SU-DHL-6 (cell line): ENCODE measurements at regions not wholly inside any gene's neighbourhood (a gene's known extent, or its start where the extent isn't known, plus 50 kb on each side); places are given as distances from the start of the nearest gene placed in this dataset.

Source experiments
- H2AFZ ChIP-seq: fragments of 200-600 bp; sonication (generic); 2 replicates; pipeline ENCODE4 v1.6.1; 2014; ENCODE audit warnings: low read depth, mild to moderate bottlenecking, moderate library complexity, mixed read lengths, antibody characterized with exemption, low read length; ENCODE audit not compliant: severe bottlenecking
- H3F3A ChIP-seq: fragments of 200-600 bp; shearing (Covaris generic); 2 replicates; pipeline ENCODE4 v1.6.0; 2016; ENCODE audit warnings: antibody characterized with exemption, mild to moderate bottlenecking; ENCODE audit not compliant: insufficient read depth
- H3K27ac ChIP-seq: fragments of 200-600 bp; sonication (generic); 2 replicates; pipeline ENCODE4 v1.5.1; 2016; ENCODE audit warnings: low read depth, mild to moderate bottlenecking, low read length, moderate library complexity, mixed read lengths
- H3K27me3 ChIP-seq: fragments of 200-600 bp; sonication (generic), shearing (Covaris generic); 2 replicates; pipeline ENCODE4 v1.6.0; 2014; ENCODE audit warnings: mild to moderate bottlenecking, low read length
- H3K36me3 ChIP-seq: fragments of 200-600 bp; sonication (generic); 2 replicates; pipeline ENCODE4 v1.6.1; 2014; ENCODE audit warnings: mild to moderate bottlenecking, low read length, mixed read lengths
- H3K4me2 ChIP-seq: fragments of 300-600, 200-600 bp; shearing (Covaris generic), sonication (generic); 2 replicates; pipeline ENCODE4 v1.6.0; 2014; ENCODE audit warnings: low read length, low read depth, mild to moderate bottlenecking; ENCODE audit not compliant: poor library complexity, severe bottlenecking
- H3K4me3 ChIP-seq: fragments of 200-600 bp; sonication (generic); 2 replicates; pipeline ENCODE4 v1.5.1; 2014; ENCODE audit warnings: antibody characterized with exemption, low read length, mild to moderate bottlenecking, mixed read lengths; ENCODE audit not compliant: insufficient read depth, poor library complexity, severe bottlenecking
- H3K79me2 ChIP-seq: fragments of 200-600 bp; sonication (generic); 2 replicates; pipeline ENCODE4 v1.6.1; 2014; ENCODE audit warnings: mild to moderate bottlenecking, low read length, moderate library complexity; ENCODE audit not compliant: insufficient read depth
- H3K9ac ChIP-seq: fragments of 200-600 bp; sonication (generic); 2 replicates; pipeline ENCODE4 v1.7.0; 2014; ENCODE audit warnings: mild to moderate bottlenecking, low read length
- H3K9me2 ChIP-seq: fragments of 200-600 bp; sonication (generic); replicated peaks from 2 replicates; pipeline ENCODE4 v1.6.1; 2014; ENCODE audit warnings: low read length; ENCODE audit not compliant: insufficient read depth
- H3K9me3 ChIP-seq: fragments of 200-600 bp; sonication (generic); 2 replicates; pipeline ENCODE4 v1.6.1; 2014; ENCODE audit warnings: low read length, mixed read lengths; ENCODE audit not compliant: insufficient read depth
- H4K20me1 ChIP-seq: fragments of 200-600 bp; sonication (generic); 2 replicates; pipeline ENCODE4 v1.6.1; 2014; ENCODE audit warnings: low read depth, mild to moderate bottlenecking, antibody characterized with exemption, low read length, moderate library complexity, mixed read lengths
- EZH2phosphoT487 ChIP-seq: fragments of 200-600 bp; sonication (generic), shearing (Covaris generic); conservative IDR thresholded peaks from 2 replicates; pipeline ENCODE4 v1.6.1; 2018; ENCODE audit warnings: mild to moderate bottlenecking, antibody characterized with exemption, low read length, moderate library complexity, mixed read lengths
- TF ChIP-seq, protein P1 (sequence below): fragments of 200-600 bp; sonication (generic); IDR thresholded peaks from one replicate; pipeline ENCODE4 v1.5.1; 2017; ENCODE audit warnings: antibody characterized with exemption, mild to moderate bottlenecking, low read length, moderate library complexity; ENCODE audit not compliant: insufficient read depth, poor library complexity, severe bottlenecking

DNA sequence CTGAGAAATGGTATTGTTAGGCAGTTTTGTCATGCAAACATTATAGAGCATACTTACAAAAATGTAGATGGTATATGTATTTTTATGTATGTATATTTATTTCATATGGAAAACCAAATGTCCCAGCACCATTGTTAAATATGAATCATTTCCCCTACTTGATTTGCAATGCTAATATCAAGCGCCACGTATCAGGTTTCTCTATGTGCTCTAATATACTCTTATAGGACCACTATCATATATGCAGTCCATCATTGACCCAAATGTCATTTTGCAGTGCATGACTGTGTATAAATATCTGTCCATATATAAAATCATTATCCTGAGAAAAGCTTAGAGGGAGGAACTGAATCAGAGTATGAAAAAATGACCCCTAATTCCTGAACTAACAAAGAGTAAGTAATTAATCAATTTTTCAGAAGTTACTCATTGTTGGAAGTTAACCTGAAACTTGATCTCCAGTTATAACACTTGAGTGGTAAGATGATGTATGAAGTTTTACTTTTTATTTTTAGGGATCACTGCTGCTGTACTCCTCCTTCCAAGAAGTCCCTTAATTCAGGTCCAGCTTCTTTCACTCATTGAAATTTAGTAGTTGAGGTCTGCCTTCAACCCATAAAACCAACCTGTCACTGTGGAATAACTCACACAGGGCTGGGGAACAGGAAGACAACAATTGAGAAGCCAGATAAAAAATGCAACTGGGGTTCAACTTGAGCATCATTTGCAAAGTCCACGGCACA lies 134.8 kb upstream of the LDB2 start:
- Histone ChIP-seq H4K20me1 (no peaks in the 10 kb centered on the region), H2AFZ (no peak overlapping the region), H3K9ac (no peak overlapping the region), H3F3A (no peaks in the 10 kb centered on the region), H3K9me3 (no peaks in the 10 kb centered on the region), H3K79me2 (no peaks in the 10 kb centered on the region), H3K36me3 (no peaks in the 10 kb centered on the region), H3K4me3 (no peak overlapping the region), H3K27ac (no peak overlapping the region), H3K4me2 (no peak overlapping the region), H3K9me2 (no peaks in the 10 kb centered on the region), H3K27me3 (no peaks in the 10 kb centered on the region)
- TF ChIP-seq EZH2phosphoT487 = no peak
- TF ChIP-seq, protein P1, sequence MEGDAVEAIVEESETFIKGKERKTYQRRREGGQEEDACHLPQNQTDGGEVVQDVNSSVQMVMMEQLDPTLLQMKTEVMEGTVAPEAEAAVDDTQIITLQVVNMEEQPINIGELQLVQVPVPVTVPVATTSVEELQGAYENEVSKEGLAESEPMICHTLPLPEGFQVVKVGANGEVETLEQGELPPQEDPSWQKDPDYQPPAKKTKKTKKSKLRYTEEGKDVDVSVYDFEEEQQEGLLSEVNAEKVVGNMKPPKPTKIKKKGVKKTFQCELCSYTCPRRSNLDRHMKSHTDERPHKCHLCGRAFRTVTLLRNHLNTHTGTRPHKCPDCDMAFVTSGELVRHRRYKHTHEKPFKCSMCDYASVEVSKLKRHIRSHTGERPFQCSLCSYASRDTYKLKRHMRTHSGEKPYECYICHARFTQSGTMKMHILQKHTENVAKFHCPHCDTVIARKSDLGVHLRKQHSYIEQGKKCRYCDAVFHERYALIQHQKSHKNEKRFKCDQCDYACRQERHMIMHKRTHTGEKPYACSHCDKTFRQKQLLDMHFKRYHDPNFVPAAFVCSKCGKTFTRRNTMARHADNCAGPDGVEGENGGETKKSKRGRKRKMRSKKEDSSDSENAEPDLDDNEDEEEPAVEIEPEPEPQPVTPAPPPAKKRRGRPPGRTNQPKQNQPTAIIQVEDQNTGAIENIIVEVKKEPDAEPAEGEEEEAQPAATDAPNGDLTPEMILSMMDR = no peak

DNA sequence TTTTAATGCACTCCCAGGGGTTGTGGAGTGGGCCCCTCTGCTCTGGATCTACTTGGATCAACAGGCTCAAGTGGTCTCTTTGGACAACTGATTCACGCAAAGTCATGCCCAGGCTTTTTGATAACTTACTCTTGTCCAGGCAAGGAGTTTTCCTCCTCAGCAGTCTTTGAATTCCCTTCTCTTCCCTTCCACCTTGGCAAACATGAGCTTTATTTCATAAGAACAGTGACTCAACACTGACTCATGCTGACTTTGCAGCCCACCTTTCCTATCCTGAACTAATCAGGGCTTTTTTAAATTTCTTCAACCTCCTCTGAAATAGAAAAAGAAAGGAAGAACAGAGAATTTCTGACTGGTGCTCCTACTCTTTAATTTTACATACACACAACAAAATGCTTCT lies 132.1 kb upstream of the LDB2 start:
- H3K9me2 ChIP-seq = no peaks in the 10 kb centered on the region
- H3K9me3 ChIP-seq = no peaks in the 10 kb centered on the region
- H3K9ac ChIP-seq = no peak overlapping the region
- no peak overlapping the region for H3K27ac ChIP-seq
- H3K4me3 ChIP-seq = no peak overlapping the region
- H3K36me3 ChIP-seq = no peaks in the 10 kb centered on the region
- no peak overlapping the region for H3K4me2 ChIP-seq
- H3F3A ChIP-seq = no peaks in the 10 kb centered on the region
- no peaks in the 10 kb centered on the region for H3K79me2 ChIP-seq
- no peak overlapping the region for H2AFZ ChIP-seq
- TF ChIP-seq, protein P1 = no peak
- TF ChIP-seq EZH2phosphoT487 = no peak
- H3K27me3 ChIP-seq = no peaks in the 10 kb centered on the region
- no peaks in the 10 kb centered on the region for H4K20me1 ChIP-seq

DNA sequence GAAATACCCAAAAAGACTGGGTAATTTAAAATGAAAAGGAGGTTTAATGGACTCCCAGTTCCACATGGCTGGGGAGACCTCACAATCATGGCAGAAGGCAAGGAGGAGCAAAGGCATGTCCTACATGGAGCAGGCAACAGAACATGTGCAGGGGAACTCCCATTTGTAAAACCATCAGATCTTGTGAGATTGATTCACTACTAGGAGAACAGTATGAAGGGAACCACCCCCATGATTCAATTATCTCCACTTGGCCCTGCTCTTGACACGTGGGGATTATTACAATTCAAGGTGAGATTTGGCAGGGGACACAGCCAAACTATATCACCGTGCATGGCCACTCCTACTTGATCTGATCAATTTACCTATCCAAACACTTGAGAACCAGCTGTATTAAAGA lies 131.5 kb upstream of the LDB2 start:
- no peaks in the 10 kb centered on the region for H3K9me3 ChIP-seq
- no peak overlapping the region for H3K9ac ChIP-seq
- no peaks in the 10 kb centered on the region for H3K79me2 ChIP-seq
- no peaks in the 10 kb centered on the region for H3F3A ChIP-seq
- no peak overlapping the region for H2AFZ ChIP-seq
- no peaks in the 10 kb centered on the region for H3K36me3 ChIP-seq
- TF ChIP-seq, protein P1 = no peak
- TF ChIP-seq EZH2phosphoT487 = no peak
- H3K27ac ChIP-seq = no peak overlapping the region
- H3K9me2 ChIP-seq = no peaks in the 10 kb centered on the region
- no peaks in the 10 kb centered on the region for H3K27me3 ChIP-seq
- H3K4me2 ChIP-seq = no peak overlapping the region
- no peak overlapping the region for H3K4me3 ChIP-seq
- H4K20me1 ChIP-seq = no peaks in the 10 kb centered on the region
